PC-9 (cell line): ENCODE measurements at regions not wholly inside any gene's neighbourhood (a gene's known extent, or its start where the extent isn't known, plus 50 kb on each side); places are given as distances from the start of the nearest gene placed in this dataset.

Experiments
- BruUV-seq: library from RNA; stranded (reverse); fragments of 400-500 nt; replicated peaks from 2 replicates; lab custom pipeline; 2021; lab: Mats Ljungman, UMichigan
- CTCF ChIA-PET: fragments of 300-600 bp; sonication (Branson Sonifier 250); formaldehyde crosslinking; loops from one replicate; lab custom pipeline; 2022; ENCODE audit warnings: antibody characterized with exemption; lab: Charles Lee
- POLR2A ChIA-PET: fragments of 300-600 bp; sonication (Branson Sonifier 250); formaldehyde crosslinking; loops from one replicate; lab custom pipeline; 2022; ENCODE audit warnings: antibody characterized with exemption; ENCODE audit not compliant: unreplicated experiment; lab: Charles Lee
- DNase-seq, 2 experiments: peaks; one replicate each; pipeline versions ENCODE4 v3.0.0 to v3.0.0-alpha.2; 2015 to 2022; ENCODE audit warnings: mixed read lengths in 1 of 2
- H2AFZ ChIP-seq: fragments of 200-600 bp; sonication (generic); 2 replicates; pipeline ENCODE4 v1.8.1; 2017; ENCODE audit warnings: antibody characterized with exemption
- H3F3A ChIP-seq: fragments of 200-600 bp; sonication (generic); 2 replicates; pipeline ENCODE4 v1.8.1; 2017; ENCODE audit warnings: antibody characterized with exemption, mild to moderate bottlenecking, low read depth; ENCODE audit not compliant: insufficient read depth
- H3K27ac ChIP-seq: fragments of 200-600 bp; sonication (generic); 2 replicates; pipeline ENCODE4 v1.6.1; 2016; ENCODE audit warnings: mixed run types
- H3K27me3 ChIP-seq: fragments of 200-600 bp; sonication (generic); 2 replicates; pipeline ENCODE4 v1.6.1; 2016; ENCODE audit warnings: low read depth, mixed run types; ENCODE audit not compliant: insufficient read depth
- H3K36me3 ChIP-seq: fragments of 200-600 bp; sonication (generic); 2 replicates; pipeline ENCODE4 v1.6.1; 2016; ENCODE audit warnings: low read depth, mixed run types
- H3K4me1 ChIP-seq: fragments of 200-600 bp; sonication (generic); replicated peaks from 2 replicates; pipeline ENCODE4 v1.6.1; 2016; ENCODE audit warnings: mixed run types; ENCODE audit not compliant: insufficient read depth
- H3K4me2 ChIP-seq: fragments of 200-600 bp; sonication (generic); 2 replicates; pipeline ENCODE4 v1.6.1; 2017; ENCODE audit warnings: mixed run types
- H3K4me3 ChIP-seq: fragments of 200-600 bp; sonication (generic); 2 replicates; pipeline ENCODE4 v1.6.1; 2016; ENCODE audit warnings: mixed run types
- H3K79me2 ChIP-seq: fragments of 200-600 bp; sonication (generic); 2 replicates; pipeline ENCODE4 v1.6.1; 2017; ENCODE audit warnings: low read depth, mixed run types
- H3K9me2 ChIP-seq: fragments of 200-600 bp; sonication (generic); 2 replicates; pipeline ENCODE4 v1.8.1; 2017; ENCODE audit warnings: mild to moderate bottlenecking; ENCODE audit not compliant: insufficient read depth
- H3K9me3 ChIP-seq: fragments of 200-600 bp; sonication (generic); 2 replicates; pipeline ENCODE4 v1.8.1; 2016; ENCODE audit warnings: low read depth; ENCODE audit not compliant: insufficient read depth
- H4K20me1 ChIP-seq: fragments of 200-600 bp; sonication (generic); 2 replicates; pipeline ENCODE4 v1.8.1; 2017; ENCODE audit not compliant: insufficient read depth
- CTCF ChIP-seq: fragments of 200-600 bp; sonication (generic); conservative IDR thresholded peaks from 2 replicates; pipeline ENCODE4 v1.6.1; 2017; ENCODE audit warnings: mixed run types, antibody characterized with exemption, mild to moderate bottlenecking, moderate library complexity
- EZH2 ChIP-seq: fragments of 200-600 bp; sonication (generic); IDR thresholded peaks from 2 replicates; pipeline ENCODE4 v1.8.0; 2017; ENCODE audit warnings: antibody characterized with exemption, low read depth
- intact Hi-C: fragments of 100-400 bp; cut with micrococcal nuclease; formaldehyde crosslinking; loops from one replicate; pipeline ENCODE4 v1.10.0; 2022; ENCODE audit not compliant: unreplicated experiment

- DNase-seq, result no peak
- no peaks in the 10 kb centered on the region for H3K9me2 ChIP-seq
- H3F3A ChIP-seq, result no peaks in the 10 kb centered on the region
- CTCF ChIA-PET, result no interaction called here
- H3K79me2 ChIP-seq, result no peaks in the 10 kb centered on the region
- POLR2A ChIA-PET, result no interaction called here
- H2AFZ ChIP-seq, result no peak overlapping the region
- TF ChIP-seq EZH2, result no peak
- H4K20me1 ChIP-seq, result no peaks in the 10 kb centered on the region
- BruUV-seq, result no TSS peak
- H3K4me2 ChIP-seq, result no peak overlapping the region
- H3K27ac ChIP-seq, result no peak overlapping the region
- H3K27me3 ChIP-seq, result peaks cover 48% of the 10 kb centered on the region
- no peaks in the 10 kb centered on the region for H3K36me3 ChIP-seq
- H3K4me3 ChIP-seq, result no peak overlapping the region
- intact Hi-C loops, result no loop called here
- H3K4me1 ChIP-seq, result no peaks in the 10 kb centered on the region
- no peaks in the 10 kb centered on the region for H3K9me3 ChIP-seq
Observed at GRCh38 chr15:77808581-77809177, 176.0 kb upstream of the LINGO1 start.

GRCh38 chr15:77808075-77808474 is 175.4 kb upstream of the LINGO1 start:
- H3K4me1 ChIP-seq, result no peaks in the 10 kb centered on the region
- CTCF ChIA-PET, result no interaction called here
- POLR2A ChIA-PET, result no interaction called here
- intact Hi-C loops, result no loop called here
- no peaks in the 10 kb centered on the region for H3F3A ChIP-seq
- no peak overlapping the region for H3K4me3 ChIP-seq
- no peak overlapping the region for H3K27ac ChIP-seq
- BruUV-seq, result no TSS peak
- H3K9me2 ChIP-seq, result no peaks in the 10 kb centered on the region
- H3K79me2 ChIP-seq, result no peaks in the 10 kb centered on the region
- no peak for TF ChIP-seq EZH2
- TF ChIP-seq CTCF, result no peak
- no peak overlapping the region for H3K4me2 ChIP-seq
- no peaks in the 10 kb centered on the region for H3K36me3 ChIP-seq
- H4K20me1 ChIP-seq, result no peaks in the 10 kb centered on the region
- DNase-seq, result no peak
- no peaks in the 10 kb centered on the region for H3K9me3 ChIP-seq
- peaks cover 43% of the 10 kb centered on the region for H3K27me3 ChIP-seq
- H2AFZ ChIP-seq, result no peak overlapping the region

- H4K20me1 ChIP-seq, result no peaks in the 10 kb centered on the region
- H3K4me2 ChIP-seq, result no peak overlapping the region
- no peak for DNase-seq
- no peaks in the 10 kb centered on the region for H3K4me1 ChIP-seq
- intact Hi-C loops, result no loop called here
- H3K9me2 ChIP-seq, result no peaks in the 10 kb centered on the region
- no peak overlapping the region for H3K4me3 ChIP-seq
- no peaks in the 10 kb centered on the region for H3K36me3 ChIP-seq
- H3K9me3 ChIP-seq, result no peaks in the 10 kb centered on the region
- CTCF ChIA-PET, result no interaction called here
- no peak overlapping the region for H3K27ac ChIP-seq
- no TSS peak for BruUV-seq
- TF ChIP-seq EZH2, result no peak
- TF ChIP-seq CTCF, result no peak
- peaks cover 38% of the 10 kb centered on the region for H3K27me3 ChIP-seq
- no peaks in the 10 kb centered on the region for H3F3A ChIP-seq
- no peaks in the 10 kb centered on the region for H3K79me2 ChIP-seq
- POLR2A ChIA-PET, result no interaction called here
- H2AFZ ChIP-seq, result no peak overlapping the region
Observed at GRCh38 chr15:77807611-77808010, 174.9 kb upstream of the LINGO1 start.

GRCh38 chr15:77807115-77807514 is 174.4 kb upstream of the LINGO1 start:
- intact Hi-C loops, result no loop called here
- no peak for TF ChIP-seq EZH2
- no peak for TF ChIP-seq CTCF

More at GRCh38 chr15:77807115-77807514, 174.4 kb upstream of the LINGO1 start:
- Histone ChIP-seq H3F3A (no peaks in the 10 kb centered on the region), H2AFZ (no peak overlapping the region), H3K9me2 (no peaks in the 10 kb centered on the region), H3K4me2 (no peak overlapping the region), H3K4me1 (no peaks in the 10 kb centered on the region), H3K27ac (no peak overlapping the region), H4K20me1 (no peaks in the 10 kb centered on the region), H3K9me3 (no peaks in the 10 kb centered on the region), H3K79me2 (no peaks in the 10 kb centered on the region), H3K27me3 (peaks cover 34% of the 10 kb centered on the region), H3K36me3 (no peaks in the 10 kb centered on the region), H3K4me3 (no peak overlapping the region)
- no TSS peak for BruUV-seq
- ChIA-PET POLR2A (no interaction called here), CTCF (interaction anchor here (0.6 kb wide), 1 partner anchor 15 kb away, joined by 3 read pairs; no protein-coding TSS in a partner anchor)
- DNase-seq, result no peak
